Subcutaneous abdominal adipose tissue (tissue), 5 donors: ENCODE measurements at regions not wholly inside any gene's neighbourhood (a gene's known extent, or its start where the extent isn't known, plus 50 kb on each side); places are given as distances from the start of the nearest gene placed in this dataset.

Experiments used
- H3K27ac ChIP-seq: one replicate; pipeline ENCODE4 v1.7.0; 2013; ENCODE audit warnings: low read depth, mild to moderate bottlenecking, inconsistent platforms, low read length, moderate library complexity
- H3K27me3 ChIP-seq, 5 donors: one replicate each; pipeline ENCODE4 v1.7.0; 2013; ENCODE audit warnings: low read length in 5 of 5, inconsistent platforms in 1 of 5; ENCODE audit not compliant: control insufficient read depth in 5 of 5, insufficient read depth in 4 of 5
- H3K36me3 ChIP-seq, 5 donors: one replicate each; pipeline ENCODE4 v1.7.0; 2013; ENCODE audit warnings: low read length in 5 of 5; ENCODE audit not compliant: control insufficient read depth in 5 of 5, insufficient read depth in 5 of 5
- H3K4me1 ChIP-seq, 5 donors: one replicate each; pipeline ENCODE4 v1.7.0; 2013; ENCODE audit warnings: low read length in 5 of 5, mild to moderate bottlenecking in 3 of 5, moderate library complexity in 1 of 5; ENCODE audit not compliant: control insufficient read depth in 5 of 5, insufficient read depth in 5 of 5
- H3K4me3 ChIP-seq, 5 donors: one replicate each; pipeline ENCODE4 v1.7.0; 2013; ENCODE audit warnings: low read length in 5 of 5, low read depth in 1 of 5
- H3K9ac ChIP-seq, 5 donors: one replicate each; pipeline ENCODE4 v1.7.0; 2013; ENCODE audit warnings: low read length in 5 of 5, mild to moderate bottlenecking in 4 of 5, moderate library complexity in 3 of 5
- H3K9me3 ChIP-seq, 5 donors: one replicate each; pipeline ENCODE4 v1.7.0; 2013; ENCODE audit warnings: low read length in 5 of 5; ENCODE audit not compliant: control insufficient read depth in 5 of 5
- donor health status: healthy.
- donor health status: healthy.
- donor health status: healthy.
- donor health status: healthy.
- donor health status: healthy.

GRCh38 chr2:226376516-226377180 lies 423.0 kb downstream of the IRS1 start:
- Histone ChIP-seq H3K27me3 (no peaks in the 10 kb centered on the region), H3K27ac (no peak overlapping the region), H3K9me3 (no peaks in the 10 kb centered on the region), H3K4me3 (no peak overlapping the region), H3K36me3 (no peaks in the 10 kb centered on the region), H3K9ac (no peak overlapping the region), H3K4me1 (peaks cover 0 to 6% (median 0%) of the 10 kb centered on the region in 5 donors)

DNA sequence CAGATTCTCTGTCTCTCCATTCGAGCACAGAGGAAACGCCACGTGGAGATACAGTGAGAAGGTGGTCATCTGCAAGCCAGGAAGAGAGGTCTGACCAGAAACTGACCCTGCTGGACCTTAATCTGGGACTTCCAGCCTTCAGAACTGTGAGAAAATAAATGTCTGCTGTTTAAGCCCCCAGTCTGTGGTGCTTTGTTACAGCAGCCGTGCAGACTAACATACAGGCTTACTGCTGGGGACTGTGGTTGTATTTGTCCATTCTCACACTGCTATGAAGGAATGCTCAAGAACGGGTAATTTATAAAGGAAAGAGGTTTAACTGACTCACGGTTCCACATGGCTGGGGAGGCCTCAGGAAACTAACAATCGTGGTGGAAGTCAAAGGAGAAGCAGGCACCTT lies 432.7 kb downstream of the IRS1 start:
- H3K9me3 ChIP-seq: no peaks in the 10 kb centered on the region
- no peaks in the 10 kb centered on the region for H3K4me1 ChIP-seq
- H3K36me3 ChIP-seq: no peaks in the 10 kb centered on the region
- H3K4me3 ChIP-seq: no peak overlapping the region
- H3K27me3 ChIP-seq: no peaks in the 10 kb centered on the region
- H3K9ac ChIP-seq: no peak overlapping the region
- no peak overlapping the region for H3K27ac ChIP-seq

DNA sequence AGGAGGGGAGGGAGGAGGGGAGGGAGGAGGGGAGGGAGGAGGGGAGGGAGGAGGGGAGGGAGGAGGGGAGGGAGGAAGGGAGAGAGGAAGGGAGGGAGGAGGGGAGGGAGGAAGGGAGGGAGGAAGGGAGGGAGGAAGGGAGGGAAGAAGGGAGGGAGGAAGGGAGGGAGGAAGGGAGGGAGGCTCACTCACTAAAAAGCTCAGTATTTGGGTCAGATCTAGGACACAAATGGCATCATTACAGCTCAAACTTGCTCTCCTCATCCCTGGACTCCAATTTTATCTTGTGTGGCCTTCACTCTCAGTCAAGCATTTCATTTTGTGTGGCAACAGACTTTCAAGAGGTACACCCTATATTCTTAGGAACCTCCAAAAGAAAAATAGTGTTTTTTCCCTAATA lies 435.4 kb downstream of the IRS1 start:
- no peak overlapping the region for H3K4me3 ChIP-seq
- H3K27me3 ChIP-seq: no peaks in the 10 kb centered on the region
- no peaks in the 10 kb centered on the region for H3K9me3 ChIP-seq
- peaks cover 0 to 10% (median 0%) of the 10 kb centered on the region in 5 donors for H3K4me1 ChIP-seq
- no peak overlapping the region for H3K9ac ChIP-seq
- H3K27ac ChIP-seq: no peak overlapping the region
- no peaks in the 10 kb centered on the region for H3K36me3 ChIP-seq

- Histone ChIP-seq H3K4me3 (no peak overlapping the region), H3K27me3 (no peaks in the 10 kb centered on the region), H3K27ac (no peak overlapping the region), H3K4me1 (peaks cover 0 to 10% (median 0%) of the 10 kb centered on the region in 5 donors), H3K9me3 (no peaks in the 10 kb centered on the region), H3K36me3 (no peaks in the 10 kb centered on the region), H3K9ac (no peak overlapping the region)
These were observed 436.6 kb downstream of the IRS1 start for GRCh38 chr2:226362980-226363379.

GRCh38 chr2:226360658-226361057 lies 439.0 kb downstream of the IRS1 start:
- Histone ChIP-seq H3K36me3 (no peaks in the 10 kb centered on the region), H3K4me1 (peaks cover 0 to 10% (median 0%) of the 10 kb centered on the region in 5 donors), H3K4me3 (no peak overlapping the region), H3K27me3 (no peaks in the 10 kb centered on the region), H3K9ac (no peak overlapping the region), H3K27ac (no peak overlapping the region), H3K9me3 (no peaks in the 10 kb centered on the region)

GRCh38 chr2:226358688-226359087 lies 440.9 kb downstream of the IRS1 start:
- H3K4me3 ChIP-seq: no peak overlapping the region
- H3K36me3 ChIP-seq: no peaks in the 10 kb centered on the region
- no peaks in the 10 kb centered on the region for H3K27me3 ChIP-seq
- no peaks in the 10 kb centered on the region for H3K9me3 ChIP-seq
- H3K27ac ChIP-seq: peak overlapping the region; percentile 45
- H3K4me1 ChIP-seq: peaks cover 0 to 10% (median 0%) of the 10 kb centered on the region in 5 donors
- H3K9ac ChIP-seq: peak overlapping the region in 1 of 5 donors; percentile 56

DNA sequence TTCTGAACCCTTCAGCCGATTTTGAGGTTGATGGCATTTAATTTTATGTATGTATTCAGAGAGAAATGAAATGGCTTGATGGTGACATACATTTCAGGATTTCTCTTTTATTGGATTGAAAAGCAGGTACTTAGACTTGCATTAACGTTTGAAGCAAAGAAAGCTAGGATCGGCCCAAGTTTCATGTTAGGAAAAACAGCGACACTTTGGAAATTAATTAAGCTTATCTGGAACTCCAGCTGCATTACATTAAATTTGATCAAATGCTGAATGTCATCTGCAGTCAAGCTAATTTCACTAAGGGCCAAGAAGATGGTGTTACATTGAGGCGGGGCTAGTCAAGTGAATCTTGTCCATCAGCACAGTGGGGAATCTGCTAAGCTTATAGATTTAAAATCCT lies 441.8 kb downstream of the IRS1 start:
- Histone ChIP-seq H3K9me3 (no peaks in the 10 kb centered on the region), H3K27me3 (no peaks in the 10 kb centered on the region), H3K36me3 (no peaks in the 10 kb centered on the region), H3K27ac (no peak overlapping the region), H3K4me1 (peaks cover 0 to 10% (median 0%) of the 10 kb centered on the region in 5 donors), H3K9ac (no peak overlapping the region), H3K4me3 (no peak overlapping the region)

- no peak overlapping the region for H3K27ac ChIP-seq
- H3K36me3 ChIP-seq: no peaks in the 10 kb centered on the region
- H3K27me3 ChIP-seq: no peaks in the 10 kb centered on the region
- no peak overlapping the region for H3K9ac ChIP-seq
- H3K4me1 ChIP-seq: peaks cover 0 to 10% (median 0%) of the 10 kb centered on the region in 5 donors
- H3K9me3 ChIP-seq: no peaks in the 10 kb centered on the region
- no peak overlapping the region for H3K4me3 ChIP-seq
These were observed 444.0 kb downstream of the IRS1 start for GRCh38 chr2:226355600-226355999.

DNA sequence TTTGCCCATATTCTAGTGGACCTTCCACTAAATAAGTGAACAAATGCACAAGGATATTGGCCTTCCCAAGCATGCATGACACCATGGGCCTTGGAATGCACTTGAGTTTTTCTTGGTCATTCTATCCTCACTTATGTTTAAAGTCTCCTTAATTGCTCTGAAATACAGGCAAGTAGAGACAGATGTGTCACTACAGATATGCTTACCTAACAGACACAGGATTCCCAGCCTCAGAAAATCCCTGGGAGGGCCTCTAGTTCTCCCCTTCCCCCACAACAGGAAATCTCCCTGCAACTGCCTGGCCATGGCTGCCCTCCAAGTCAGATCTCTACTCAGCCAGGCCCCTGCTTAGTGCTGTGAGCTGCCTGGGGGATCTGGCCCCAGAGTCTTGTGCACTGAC lies 445.2 kb downstream of the IRS1 start:
- no peak overlapping the region for H3K4me3 ChIP-seq
- no peaks in the 10 kb centered on the region for H3K27me3 ChIP-seq
- H3K4me1 ChIP-seq: peaks cover 0 to 2% (median 0%) of the 10 kb centered on the region in 5 donors
- no peak overlapping the region for H3K9ac ChIP-seq
- no peaks in the 10 kb centered on the region for H3K36me3 ChIP-seq
- H3K9me3 ChIP-seq: no peaks in the 10 kb centered on the region
- no peak overlapping the region for H3K27ac ChIP-seq

- H3K36me3 ChIP-seq: no peaks in the 10 kb centered on the region
- no peak overlapping the region for H3K27ac ChIP-seq
- no peaks in the 10 kb centered on the region for H3K27me3 ChIP-seq
- no peak overlapping the region for H3K9ac ChIP-seq
- no peaks in the 10 kb centered on the region for H3K4me1 ChIP-seq
- no peaks in the 10 kb centered on the region for H3K9me3 ChIP-seq
- no peak overlapping the region for H3K4me3 ChIP-seq
These were observed 446.6 kb downstream of the IRS1 start for GRCh38 chr2:226352941-226353560.
